SK-N-MC (cell line): ENCODE measurements at regions not wholly inside any gene's neighbourhood (a gene's known extent, or its start where the extent isn't known, plus 50 kb on each side); places are given as distances from the start of the nearest gene placed in this dataset.

Experiments
- EZH2 ChIP-seq: fragments of 200-600 bp; sonication (generic); IDR thresholded peaks from one replicate; pipeline ENCODE4 v1.6.1; 2017; ENCODE audit warnings: antibody characterized with exemption
- POLR2AphosphoS5 ChIP-seq: IDR thresholded peaks from 2 replicates; pipeline ENCODE4 v1.6.1; 2012; ENCODE audit warnings: mild to moderate bottlenecking, low read depth, low read length, borderline replicate concordance

DNA sequence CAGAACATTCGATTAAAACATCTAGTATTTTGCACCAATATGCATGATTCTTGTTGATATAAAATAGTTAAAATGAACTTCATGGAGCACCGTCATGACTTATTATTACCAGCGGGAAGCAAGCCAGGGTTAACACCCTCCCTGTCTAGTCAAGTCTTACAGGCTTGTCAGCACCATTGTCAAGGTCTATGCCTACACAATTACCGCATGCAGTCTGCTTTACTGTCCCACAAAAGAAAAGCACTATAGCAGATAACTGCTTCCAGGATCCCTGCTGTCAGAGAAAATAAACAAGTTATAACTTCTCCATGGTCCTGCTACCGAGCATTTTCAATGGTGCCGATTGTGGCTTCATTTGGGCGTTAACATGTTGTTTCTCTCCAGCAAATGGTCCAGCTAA lies 968.0 kb upstream of the FAM98A start:
- TF ChIP-seq POLR2AphosphoS5 (no peak), EZH2 (no peak)
